GM18873 (cell line): ENCODE measurements at regions not wholly inside any gene's neighbourhood (a gene's known extent, or its start where the extent isn't known, plus 50 kb on each side); places are given as distances from the start of the nearest gene placed in this dataset.
"Not testable (repeated sequence)": the region's sequence is repeated elsewhere in the genome, so short reads cannot be mapped to it uniquely, and the experiment has no call there.

Experiments
- ATAC-seq: cut with Tn5 transposase; IDR thresholded peaks from one replicate; pipeline ENCODE4 v1.9.1; 2021; ENCODE audit warnings: mild to moderate bottlenecking, moderate library complexity, moderate number of reproducible peaks; ENCODE audit not compliant: unreplicated experiment, low FRiP score

DNA sequence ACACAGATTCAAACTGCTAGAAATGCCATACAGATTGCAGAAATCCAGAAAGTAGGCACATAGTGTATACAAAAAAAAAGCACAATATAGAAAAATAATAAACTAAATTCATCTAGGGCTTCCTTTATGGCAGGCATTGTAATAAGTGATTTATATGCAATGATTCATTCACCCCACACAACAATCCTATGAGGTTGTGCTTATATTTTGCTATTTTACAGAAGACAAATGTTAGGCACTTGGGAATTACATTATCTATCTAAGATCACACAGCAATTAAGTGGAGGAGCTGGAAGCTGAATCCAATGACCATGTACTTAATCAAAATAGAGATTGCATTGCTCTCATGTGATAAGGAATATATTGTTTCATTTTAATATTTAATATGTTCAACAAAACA is 225.7 kb upstream of the KCNK2 start:
- ATAC-seq = no peak

- ATAC-seq = no peak
Observed at GRCh38 chr1:214857716-214858115, 224.8 kb upstream of the KCNK2 start.

DNA sequence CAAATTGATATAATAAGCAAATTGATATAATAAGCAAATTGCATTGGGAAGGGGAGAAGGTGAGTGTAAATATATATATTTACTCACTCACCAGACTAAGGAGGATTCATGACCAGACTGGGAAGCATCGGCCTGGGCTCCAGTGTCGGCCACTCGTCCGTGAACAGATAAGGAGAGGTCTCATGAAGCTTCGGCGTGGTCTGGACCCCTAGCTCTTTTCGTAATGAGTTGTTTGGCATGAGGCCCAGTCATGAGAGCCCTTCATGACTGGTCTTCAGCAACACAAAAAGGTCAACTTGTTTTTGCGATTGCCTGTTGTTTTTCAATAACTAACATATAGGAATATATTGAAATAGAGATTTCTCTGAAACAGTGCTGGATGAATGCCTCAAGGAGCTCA is 222.9 kb upstream of the KCNK2 start:
- ATAC-seq = no peak

DNA sequence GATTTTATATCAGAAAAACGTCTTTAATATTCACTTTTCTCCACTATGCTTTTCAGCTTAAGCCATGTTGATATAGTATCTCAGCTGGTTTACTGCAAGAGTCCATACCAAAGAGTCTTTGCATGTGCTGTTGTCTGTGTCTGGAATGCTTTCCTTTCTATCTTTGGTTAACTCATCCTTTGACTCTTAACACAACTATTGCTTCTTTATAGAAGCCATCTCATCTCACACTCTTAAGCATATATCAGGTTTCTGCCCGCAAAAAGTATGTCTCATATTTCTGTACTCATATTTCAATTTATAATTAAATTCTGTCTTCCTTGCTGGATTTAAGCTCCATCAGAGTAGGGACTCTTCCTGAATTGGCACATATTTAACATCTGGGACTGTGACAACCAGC is 220.9 kb upstream of the KCNK2 start:
- no peak for ATAC-seq

GRCh38 chr1:214862421-214862820 is 220.1 kb upstream of the KCNK2 start:
- ATAC-seq = no peak

GRCh38 chr1:214864896-214865688 is 217.4 kb upstream of the KCNK2 start:
- no peak for ATAC-seq

DNA sequence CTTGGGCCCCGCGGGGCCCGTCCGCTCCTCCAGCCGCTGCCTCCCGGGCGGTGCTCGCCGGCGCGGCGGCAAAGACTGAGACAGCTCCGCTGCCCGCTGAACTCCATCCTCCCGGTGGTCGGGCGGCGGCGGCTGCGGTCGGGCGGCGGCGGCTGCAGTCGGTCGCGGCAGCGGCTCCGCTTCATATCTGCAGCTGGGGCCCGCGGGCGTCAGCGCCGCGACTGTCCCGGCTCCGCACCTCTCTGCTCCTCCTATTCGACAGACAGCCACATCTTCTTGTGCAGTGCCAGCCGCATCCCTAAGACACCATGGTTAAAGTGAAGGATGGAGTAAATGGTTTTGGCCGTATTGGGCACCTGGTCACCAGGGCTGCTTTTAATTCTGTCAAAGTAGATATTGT is 212.1 kb upstream of the KCNK2 start:
- not testable (repeated sequence) for ATAC-seq

DNA sequence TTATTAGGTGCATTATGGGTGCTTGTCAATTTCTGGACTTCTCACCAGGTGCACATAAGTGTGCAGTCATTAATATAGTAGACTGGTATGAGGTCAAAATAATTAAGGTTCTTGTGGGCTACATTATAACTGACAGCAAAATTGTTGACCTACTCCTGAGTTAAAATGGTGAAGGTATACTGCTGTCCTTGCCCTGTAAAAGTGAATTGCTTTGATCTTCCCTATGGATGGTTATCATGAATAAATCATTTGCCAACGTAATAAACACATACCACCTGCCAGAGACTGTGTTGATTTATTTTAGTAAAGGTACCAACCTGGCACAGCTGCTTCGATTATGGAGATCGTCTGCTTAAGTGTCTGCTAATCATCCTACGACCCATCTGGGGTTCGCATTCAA is 201.6 kb upstream of the KCNK2 start:
- no peak for ATAC-seq

- no peak for ATAC-seq
Observed at GRCh38 chr1:214882616-214883015, 199.9 kb upstream of the KCNK2 start.

GRCh38 chr1:214895011-214895600 is 187.4 kb upstream of the KCNK2 start:
- no peak for ATAC-seq

GRCh38 chr1:214896921-214897320 is 185.6 kb upstream of the KCNK2 start:
- ATAC-seq = no peak

- ATAC-seq = no peak
Observed at GRCh38 chr1:214897581-214897980, 185.0 kb upstream of the KCNK2 start.

- no peak for ATAC-seq
Observed at GRCh38 chr1:214898161-214898560, 184.4 kb upstream of the KCNK2 start.

DNA sequence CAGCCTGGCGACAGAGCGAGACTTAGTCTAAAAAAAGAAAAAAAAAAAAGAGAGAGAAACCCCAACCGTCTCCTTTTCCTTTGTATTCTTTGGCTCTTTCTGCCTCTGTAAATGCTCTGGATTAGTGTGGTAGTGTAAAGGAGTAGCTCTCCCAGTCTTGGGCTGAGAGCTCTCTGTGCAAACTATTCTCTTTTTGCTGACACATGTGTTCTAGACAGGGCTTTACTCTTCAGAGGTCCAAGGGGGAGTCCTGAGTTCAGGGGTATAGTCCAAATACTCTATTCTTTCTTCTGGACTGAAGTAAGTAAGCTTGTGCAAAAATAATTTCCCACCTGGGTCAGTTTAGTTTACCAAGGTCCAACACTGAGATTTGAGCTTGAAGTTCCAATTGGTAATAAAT is 183.8 kb upstream of the KCNK2 start:
- ATAC-seq = no peak

DNA sequence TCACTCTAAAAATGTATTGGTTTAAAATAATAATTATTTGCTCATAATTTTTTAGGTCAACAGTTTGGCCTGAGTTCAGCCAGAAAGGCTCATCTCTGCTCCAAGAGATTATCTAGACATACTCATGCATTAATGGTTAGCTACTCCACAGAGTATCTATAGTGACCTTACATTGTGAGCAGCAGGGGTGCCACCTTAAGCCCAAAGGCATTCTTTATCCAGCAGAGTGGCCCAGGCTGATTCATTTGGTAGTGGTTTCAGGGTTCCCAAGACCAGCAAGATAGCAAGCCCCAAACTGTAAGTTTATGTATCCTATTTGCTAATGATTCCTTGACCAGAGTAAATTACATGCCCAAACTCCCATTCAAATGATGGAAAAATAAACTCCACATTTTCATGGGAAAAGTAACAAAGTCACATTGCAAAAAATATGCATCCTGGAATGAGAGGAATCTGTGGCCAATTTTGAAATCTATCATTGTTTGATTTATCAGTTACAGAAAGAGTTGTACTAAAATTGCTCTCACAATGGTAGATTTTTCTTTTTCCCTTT is 182.6 kb upstream of the KCNK2 start:
- no peak for ATAC-seq

- ATAC-seq = no peak
Observed at GRCh38 chr1:214900590-214900989, 181.9 kb upstream of the KCNK2 start.

DNA sequence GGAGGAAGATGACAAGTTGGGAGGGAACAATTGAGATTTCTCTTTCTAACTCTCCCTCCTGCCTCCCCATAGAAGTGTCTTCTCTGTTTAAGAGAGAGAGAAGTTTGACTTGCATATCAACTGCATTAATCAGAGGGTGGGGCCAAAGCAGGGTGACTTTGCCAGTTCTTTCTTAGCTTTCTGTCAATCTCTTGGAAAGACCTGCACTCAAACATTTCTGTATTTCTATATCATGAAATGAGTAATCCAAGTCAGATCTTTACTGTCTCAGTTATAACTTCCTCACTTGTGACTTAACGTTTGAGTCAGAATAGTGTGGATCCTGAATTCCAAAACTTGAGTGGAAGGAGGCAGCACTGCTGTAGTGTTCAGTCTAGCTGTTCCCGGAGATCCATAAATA is 180.8 kb upstream of the KCNK2 start:
- ATAC-seq = no peak

GRCh38 chr1:214902636-214903320 is 179.8 kb upstream of the KCNK2 start:
- ATAC-seq = no peak

GRCh38 chr1:214912127-214912526 is 170.4 kb upstream of the KCNK2 start:
- ATAC-seq = no peak

DNA sequence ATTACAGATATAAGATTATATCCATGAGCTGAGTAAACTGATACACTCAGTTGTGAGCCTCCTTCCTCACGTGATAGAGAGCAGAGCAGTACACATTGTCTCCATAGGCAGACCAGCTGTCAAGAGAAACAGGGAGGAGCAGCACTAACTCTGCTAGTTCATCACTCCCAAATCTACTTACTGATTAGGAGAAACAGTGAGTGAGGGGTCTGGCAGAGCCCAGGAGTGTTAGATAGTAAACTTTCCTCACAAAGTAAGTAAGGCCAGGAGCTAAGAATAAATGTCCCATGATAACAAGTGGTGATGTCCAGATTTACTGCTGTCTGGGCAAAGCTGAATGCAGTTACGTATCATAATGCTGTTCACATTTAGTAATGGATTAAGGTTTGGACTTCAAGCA is 168.6 kb upstream of the KCNK2 start:
- ATAC-seq = no peak

DNA sequence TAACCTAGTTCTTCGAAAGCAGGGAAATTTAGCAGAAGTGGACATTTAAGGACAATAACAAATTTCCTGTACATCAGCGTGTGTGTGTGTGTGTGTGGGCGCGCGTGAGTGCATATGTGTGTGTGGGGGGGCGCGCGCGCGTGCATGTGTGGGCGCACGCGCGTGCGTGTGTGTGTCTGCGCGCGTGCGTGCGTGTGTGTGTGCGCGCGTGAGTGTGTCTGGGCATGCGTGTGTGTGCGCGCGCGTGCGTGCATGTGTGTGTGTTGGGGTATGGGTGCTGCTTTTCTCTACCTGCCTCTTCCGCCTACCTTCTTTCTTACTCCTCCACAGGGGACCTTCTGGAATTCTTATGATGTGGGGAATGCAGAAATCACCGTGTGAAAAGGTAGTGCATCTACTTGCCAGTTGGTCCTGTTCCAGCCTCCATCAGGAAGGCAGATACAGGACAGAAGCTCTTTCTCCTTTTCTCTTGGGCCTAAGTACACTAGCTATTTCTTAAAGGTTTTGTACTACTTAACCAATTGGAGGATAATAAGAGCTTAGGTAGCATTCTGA is 165.4 kb upstream of the KCNK2 start:
- no peak for ATAC-seq
